HG02840 (cell line): ENCODE measurements at regions not wholly inside any gene's neighbourhood (a gene's known extent, or its start where the extent isn't known, plus 50 kb on each side); places are given as distances from the start of the nearest gene placed in this dataset.
"Not testable (repeated sequence)": the region's sequence is repeated elsewhere in the genome, so short reads cannot be mapped to it uniquely, and the experiment has no call there.

Source experiments
- ATAC-seq: cut with Tn5 transposase; IDR thresholded peaks from one replicate; pipeline ENCODE4 v1.9.1; 2021; ENCODE audit warnings: mild to moderate bottlenecking, moderate library complexity, moderate number of reproducible peaks; ENCODE audit not compliant: unreplicated experiment, low FRiP score

DNA sequence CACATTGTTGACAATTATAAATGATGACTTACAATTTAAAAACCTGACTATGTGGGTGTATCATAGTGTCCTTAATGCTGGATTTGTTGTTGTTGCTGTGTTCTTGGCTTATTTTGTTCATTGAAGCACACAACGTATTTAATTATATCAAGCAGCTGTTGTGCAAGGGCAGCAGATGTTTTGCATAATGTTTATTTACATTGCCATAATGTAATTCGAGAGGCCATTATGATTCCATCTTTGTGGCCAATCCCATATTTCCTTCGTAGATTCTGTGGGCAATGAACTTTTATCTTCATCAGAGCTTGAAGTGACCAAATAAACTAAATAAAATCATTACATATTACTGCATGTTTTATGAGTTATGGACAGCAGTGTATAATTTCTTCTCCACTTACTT is 422.6 kb upstream of the GALNTL6 start:
- no peak for ATAC-seq

GRCh38 chr4:171378323-171378722 is 434.9 kb upstream of the GALNTL6 start:
- ATAC-seq, result no peak

- ATAC-seq, result no peak
These were observed 436.5 kb upstream of the GALNTL6 start for GRCh38 chr4:171376724-171377123.

- ATAC-seq, result no peak
These were observed 459.7 kb upstream of the GALNTL6 start for GRCh38 chr4:171353535-171353934.

DNA sequence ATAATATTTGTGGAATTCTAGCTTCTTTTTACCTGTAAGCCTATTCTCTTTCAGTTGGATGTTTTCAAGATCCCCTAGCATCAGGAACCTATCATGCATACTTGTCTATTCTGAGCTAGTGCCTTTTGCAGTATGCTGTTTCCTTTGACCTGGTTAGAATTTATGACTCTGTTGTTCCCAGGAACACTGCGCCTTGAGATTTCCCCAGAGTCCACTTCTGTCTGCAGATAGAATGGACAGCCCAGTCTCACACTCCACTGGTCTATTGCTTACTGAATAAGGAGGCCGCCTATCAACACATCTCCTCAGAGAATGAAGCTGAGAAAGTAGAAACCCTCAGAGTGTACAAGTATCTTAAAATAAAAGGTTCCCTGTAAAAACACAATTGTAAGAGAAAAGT is 465.1 kb upstream of the GALNTL6 start:
- ATAC-seq, result no peak

- no peak for ATAC-seq
These were observed 470.6 kb upstream of the GALNTL6 start for GRCh38 chr4:171342646-171343045.

- no peak for ATAC-seq
These were observed 472.9 kb upstream of the GALNTL6 start for GRCh38 chr4:171340258-171340657.

DNA sequence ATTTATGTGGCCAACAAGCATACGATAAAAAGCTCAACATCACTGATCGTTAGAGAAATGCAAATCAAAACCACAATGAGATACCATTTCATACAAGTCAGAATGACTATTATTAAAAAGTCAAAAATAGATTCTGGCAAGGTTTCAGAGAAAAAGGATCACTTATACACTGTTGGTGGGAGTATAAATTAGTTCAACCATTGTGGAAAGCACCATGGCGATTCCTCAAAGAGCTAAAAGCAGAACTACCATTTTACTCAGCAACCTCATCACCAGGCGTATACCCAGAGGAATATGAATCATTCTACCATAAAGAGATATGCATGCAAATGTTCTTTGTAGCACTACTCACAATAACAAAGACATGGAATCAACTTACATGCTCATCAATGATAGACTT is 478.7 kb upstream of the GALNTL6 start:
- ATAC-seq, result no peak

GRCh38 chr4:171308661-171309060 is 504.5 kb upstream of the GALNTL6 start:
- ATAC-seq, result no peak

DNA sequence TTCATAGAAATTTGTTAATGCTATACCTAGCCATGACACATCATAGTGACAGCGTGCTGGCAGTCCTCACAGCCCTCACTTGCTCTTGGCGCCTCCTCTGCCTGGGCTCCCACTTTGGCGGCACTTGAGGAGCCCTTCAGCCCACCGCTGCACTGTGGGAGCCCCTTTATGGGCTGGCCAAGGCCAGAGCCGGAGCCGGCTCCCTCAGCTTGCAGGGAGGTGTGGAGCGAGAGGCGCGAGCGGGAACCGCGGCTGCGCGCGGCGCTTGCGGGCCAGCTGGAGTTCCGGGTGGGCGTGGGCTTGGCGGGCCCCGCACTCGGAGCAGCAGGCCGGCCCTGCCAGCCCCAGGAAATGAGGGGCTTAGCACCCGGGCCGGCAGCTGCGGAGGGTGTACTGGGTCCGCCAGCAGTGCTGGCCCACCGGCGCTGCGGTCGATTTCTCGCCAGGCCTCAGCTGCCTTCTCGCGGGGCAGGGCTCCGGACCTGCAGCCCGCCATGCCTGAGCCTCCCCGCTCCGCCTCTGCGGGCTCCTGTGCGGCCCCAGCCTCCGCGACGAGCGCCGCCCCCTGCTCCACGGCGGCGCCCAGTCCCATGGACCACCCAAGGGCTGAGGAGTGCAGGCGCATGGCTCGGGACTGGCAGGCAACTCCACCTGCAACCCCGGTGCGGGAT is 515.0 kb upstream of the GALNTL6 start:
- ATAC-seq, result not testable (repeated sequence)

GRCh38 chr4:171288816-171289432 is 524.3 kb upstream of the GALNTL6 start:
- ATAC-seq, result no peak

GRCh38 chr4:171281359-171281758 is 531.8 kb upstream of the GALNTL6 start:
- ATAC-seq, result no peak

- no peak for ATAC-seq
These were observed 534.1 kb upstream of the GALNTL6 start for GRCh38 chr4:171279131-171279530.

- ATAC-seq, result no peak
These were observed 546.5 kb upstream of the GALNTL6 start for GRCh38 chr4:171266671-171267070.

DNA sequence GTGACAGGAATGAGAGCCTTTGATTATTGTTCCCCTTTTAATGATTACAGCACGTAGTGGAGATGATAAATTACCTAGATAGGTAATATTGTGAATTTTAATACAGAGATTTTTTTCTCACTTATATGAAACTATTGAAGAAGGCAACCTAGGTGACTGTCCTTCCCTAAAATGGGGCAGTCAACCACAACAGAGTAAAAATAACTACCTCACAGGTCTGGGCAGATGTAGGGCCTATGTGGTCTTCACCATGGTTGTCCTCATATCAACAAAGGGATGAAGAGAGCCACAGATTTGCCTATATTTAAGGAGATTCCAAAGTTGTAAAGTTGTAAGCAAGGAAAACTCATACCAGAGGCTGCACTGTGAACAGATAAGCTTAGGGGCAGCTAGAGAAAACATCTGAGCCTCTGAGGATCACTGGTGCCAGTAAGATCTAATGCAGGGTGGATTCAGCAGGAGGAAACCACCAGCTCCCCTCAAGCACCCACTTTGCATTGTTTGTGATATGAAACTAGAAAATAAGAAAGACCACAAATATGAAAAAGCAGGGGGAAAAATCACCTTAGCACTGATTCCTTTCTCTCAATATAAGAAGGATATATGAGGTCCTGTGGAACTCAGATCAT is 547.9 kb upstream of the GALNTL6 start:
- no peak for ATAC-seq

GRCh38 chr4:171256223-171256622 is 557.0 kb upstream of the GALNTL6 start:
- no peak for ATAC-seq

DNA sequence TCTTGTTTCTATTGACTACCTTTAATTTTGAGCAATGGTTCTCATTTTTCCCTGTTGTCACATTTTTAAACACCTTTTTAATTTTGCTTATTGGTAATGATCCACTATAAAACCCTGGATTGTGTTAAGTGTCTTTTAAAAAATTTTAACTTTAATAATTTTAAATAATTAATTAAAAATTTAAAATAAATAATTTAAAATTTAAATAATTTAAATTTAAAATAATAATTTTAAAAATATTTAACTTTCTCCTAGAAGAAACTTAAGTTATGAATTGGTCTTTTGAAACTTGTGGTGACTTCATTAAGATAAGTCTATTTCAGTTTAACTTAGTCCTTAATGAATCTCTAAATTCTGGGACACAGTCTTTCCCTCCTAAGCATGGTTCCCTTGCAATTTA is 566.3 kb upstream of the GALNTL6 start:
- no peak for ATAC-seq

GRCh38 chr4:171242831-171243230 is 570.4 kb upstream of the GALNTL6 start:
- ATAC-seq, result no peak

DNA sequence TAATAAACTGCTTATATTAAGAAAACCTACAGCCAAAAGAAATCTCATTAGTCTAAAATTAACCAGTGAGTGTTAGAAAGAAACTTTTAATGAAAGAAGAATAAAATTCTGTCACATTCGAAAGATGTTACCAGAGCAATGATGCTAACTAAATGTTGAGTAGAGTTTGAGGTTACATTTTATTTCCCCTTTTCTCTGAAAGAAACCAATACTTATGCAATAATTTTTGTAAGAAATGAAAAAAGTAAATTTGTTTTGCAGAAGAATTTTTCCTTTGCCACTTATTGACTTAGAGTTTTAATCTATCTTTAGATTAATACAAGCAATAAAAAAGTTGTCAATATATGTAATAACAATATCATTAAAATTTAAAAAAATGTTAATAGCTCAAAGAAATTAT is 574.0 kb upstream of the GALNTL6 start:
- no peak for ATAC-seq

DNA sequence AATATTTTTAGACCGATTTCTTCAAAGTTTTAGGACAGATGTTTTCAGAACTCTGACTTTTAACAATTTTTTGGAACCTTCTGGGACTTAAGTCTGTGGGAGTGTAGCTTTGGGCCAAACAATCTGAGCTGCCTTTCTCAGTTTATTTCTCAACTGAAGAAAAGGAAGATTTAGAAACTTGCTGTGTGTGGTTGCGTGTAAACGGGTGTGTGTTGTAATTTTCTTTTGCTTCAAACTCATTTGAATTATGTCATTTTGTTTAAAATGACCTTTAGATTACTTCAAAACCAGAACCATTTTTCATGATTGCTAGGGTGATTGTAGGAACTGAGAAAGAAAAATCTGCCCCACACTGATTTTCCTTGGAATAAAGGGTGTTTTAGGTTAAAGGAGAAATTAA is 577.7 kb upstream of the GALNTL6 start:
- ATAC-seq, result no peak

DNA sequence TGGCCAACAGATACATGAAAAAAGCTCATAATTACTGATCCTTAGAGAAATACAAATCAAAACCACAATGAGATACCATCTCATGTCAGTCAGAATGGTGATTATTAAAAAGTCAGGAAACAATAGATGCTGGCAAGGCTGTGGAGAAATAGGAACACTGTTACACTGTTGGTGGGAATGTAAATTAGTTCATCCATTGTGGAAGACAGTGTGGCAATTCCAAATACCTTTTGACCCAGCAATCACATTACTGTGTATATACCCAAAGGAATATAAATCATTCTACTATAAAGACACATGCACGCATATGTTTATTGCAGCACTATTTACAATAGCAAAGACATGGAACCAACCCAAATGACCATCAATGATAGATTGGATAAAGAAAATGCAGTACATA is 583.9 kb upstream of the GALNTL6 start:
- ATAC-seq, result not testable (repeated sequence)

GRCh38 chr4:171221181-171221580 is 592.0 kb upstream of the GALNTL6 start:
- no peak for ATAC-seq
